ENCODE measurements at regions not wholly inside any gene's neighbourhood (a gene's known extent, or its start where the extent isn't known, plus 50 kb on each side); places are given as distances from the start of the nearest gene placed in this dataset.

- no peak for DNase-seq (ENCODE audit: low spot score)
Measured at GRCh38 chr10:2728087-2728486, 339.3 kb upstream of the PFKP start.

- no peak for DNase-seq (ENCODE audit: low spot score)
Measured at GRCh38 chr10:2716596-2716995, 350.8 kb upstream of the PFKP start.

DNA sequence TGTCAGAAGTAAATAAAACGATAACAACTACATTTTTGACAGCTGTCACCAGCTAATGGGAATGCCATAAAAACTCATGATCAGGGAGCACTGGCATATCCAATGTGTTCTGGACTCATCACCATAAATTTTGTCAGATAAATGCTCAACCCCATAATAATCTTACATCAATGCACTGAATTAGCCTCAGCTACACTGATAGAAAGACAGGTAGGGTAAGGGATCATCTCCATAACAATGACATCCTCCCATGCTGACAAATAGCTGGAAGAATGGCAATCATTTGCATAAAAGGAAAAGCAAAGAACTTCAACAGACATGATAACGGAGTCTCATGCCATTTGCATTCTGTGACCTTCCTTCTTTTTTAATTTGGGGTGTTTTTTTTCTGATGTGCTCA lies 352.8 kb upstream of the PFKP start:
- no peak for DNase-seq (ENCODE audit: low spot score)

DNA sequence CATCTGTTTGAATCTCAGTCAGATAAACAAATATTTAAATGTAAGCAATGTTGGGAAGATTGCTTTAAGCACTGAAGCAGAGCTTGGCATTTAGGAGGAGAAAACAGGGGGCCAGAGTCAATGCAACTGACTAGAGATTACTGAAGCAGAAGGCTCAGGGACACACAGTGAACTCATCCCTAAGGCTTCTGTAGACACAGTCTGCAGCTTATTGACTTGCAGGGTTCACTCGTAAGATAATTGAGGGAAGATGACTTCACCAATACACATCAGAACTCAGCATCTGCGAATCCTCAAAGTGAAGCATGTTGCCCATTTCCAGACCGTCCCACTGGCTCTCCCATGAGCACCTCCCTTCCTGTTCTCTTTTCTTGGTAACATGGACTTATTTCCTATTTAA lies 363.4 kb upstream of the PFKP start:
- no peak for DNase-seq (ENCODE audit: low spot score)

GRCh38 chr10:2701802-2702201 lies 365.5 kb upstream of the PFKP start:
- no peak for DNase-seq (ENCODE audit: low spot score)

GRCh38 chr10:2700626-2701305 lies 366.6 kb upstream of the PFKP start:
- no peak for DNase-seq (ENCODE audit: low spot score)

GRCh38 chr10:2688958-2689357 lies 378.4 kb upstream of the PFKP start:
- no peak for DNase-seq (ENCODE audit: low spot score)

- DNase-seq (ENCODE audit: low spot score): no peak
Measured at GRCh38 chr10:2686691-2687090, 380.7 kb upstream of the PFKP start.

GRCh38 chr10:2682491-2682890 lies 384.9 kb upstream of the PFKP start:
- DNase-seq (ENCODE audit: low spot score): no peak

DNA sequence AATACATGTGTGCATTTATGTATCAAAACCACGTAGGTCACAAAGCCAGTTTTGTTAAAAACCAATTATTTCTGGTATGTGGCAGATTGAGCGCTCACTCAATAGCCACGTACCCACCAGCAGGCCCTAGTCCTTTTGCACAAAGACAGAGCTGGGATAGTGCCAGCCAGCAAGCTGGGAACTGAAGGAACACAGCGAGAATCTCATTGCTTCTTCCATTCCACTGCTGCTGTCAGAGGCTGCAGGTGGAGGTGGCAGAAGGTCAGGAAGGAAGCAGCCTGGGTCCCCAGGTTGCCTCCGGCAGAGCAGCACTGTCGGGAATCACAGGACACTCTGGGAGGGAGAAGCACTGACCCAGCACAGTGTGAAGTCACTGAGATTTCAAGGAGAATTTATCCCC lies 385.5 kb upstream of the PFKP start:
- no peak for DNase-seq (ENCODE audit: low spot score)

GRCh38 chr10:2680821-2681220 lies 386.5 kb upstream of the PFKP start:
- no peak for DNase-seq (ENCODE audit: low spot score)

DNA sequence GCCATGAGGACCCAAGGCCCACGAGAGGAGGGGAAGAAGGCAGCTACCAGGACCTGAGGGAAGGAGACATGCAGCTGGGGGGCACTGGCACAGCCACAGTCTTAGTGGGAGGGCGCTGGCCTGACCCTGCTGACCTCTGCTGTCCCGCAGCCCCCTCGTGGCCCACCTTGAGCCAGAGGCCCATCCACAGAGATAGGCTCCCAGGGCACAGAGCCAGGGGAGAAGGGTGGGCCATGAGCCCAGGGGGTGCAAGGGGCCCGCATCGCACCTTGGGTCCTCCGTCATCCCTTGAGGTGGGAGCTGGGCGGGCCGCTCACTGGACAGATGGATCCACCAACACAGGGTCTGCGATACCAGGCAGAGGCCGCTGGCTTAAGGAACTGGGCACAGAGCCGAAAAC lies 387.7 kb upstream of the PFKP start:
- DNase-seq (ENCODE audit: low spot score): no peak

DNA sequence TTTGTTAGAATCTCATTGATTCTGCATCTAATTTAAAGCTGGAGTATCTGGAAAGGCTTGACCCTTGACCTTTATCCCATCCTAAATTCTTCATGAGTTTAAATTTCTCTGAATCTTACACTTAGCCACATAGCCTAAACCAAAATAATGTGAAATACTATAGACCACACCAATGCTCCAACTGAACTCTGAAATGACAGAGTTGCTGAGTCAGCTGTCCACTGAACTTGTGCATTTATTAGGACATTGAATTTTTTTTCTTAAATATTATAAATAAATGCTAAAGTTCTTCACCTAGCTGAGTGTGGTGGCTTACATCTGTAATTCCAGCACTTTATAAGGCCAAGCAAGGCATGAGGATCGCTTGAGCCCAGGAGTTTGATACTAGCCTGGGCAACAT lies 390.9 kb upstream of the PFKP start:
- DNase-seq (ENCODE audit: low spot score): no peak

DNA sequence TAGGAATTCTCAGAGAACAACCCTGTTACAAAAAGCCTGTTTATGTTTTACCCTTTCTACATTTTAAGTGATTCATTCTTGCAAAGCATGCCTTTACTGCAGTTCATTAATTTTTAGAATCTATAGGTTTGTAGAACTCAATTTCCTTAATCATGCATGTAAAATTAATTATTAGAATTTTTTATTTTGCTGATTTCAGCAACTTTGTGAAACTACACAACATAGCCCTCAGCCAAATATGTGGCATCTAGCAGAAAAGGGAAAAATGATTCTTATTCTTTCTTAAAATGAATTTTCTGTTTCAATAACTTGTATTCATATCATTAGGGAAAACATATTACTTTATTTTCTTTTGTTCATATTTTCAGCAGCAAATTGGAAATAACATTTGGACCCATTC lies 392.9 kb upstream of the PFKP start:
- no peak for DNase-seq (ENCODE audit: low spot score)

DNA sequence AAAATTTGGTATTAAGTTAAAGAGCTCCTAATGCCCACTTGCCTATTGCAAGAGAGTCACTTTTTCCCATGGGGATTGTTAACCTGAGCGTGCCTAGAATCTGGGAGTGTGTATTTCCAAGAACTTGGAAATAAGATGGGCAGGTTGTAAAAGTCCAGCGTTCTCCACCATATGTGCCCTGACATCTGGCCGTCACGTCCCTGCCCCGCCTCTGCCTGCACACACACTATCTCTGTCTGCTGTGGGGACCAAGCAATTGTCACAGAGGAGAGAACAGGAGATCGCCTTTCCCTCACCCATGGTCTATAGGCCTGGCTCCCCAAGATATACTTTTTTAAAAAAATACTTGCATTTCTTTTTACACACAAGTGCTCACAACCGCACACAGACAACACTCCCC lies 396.5 kb upstream of the PFKP start:
- DNase-seq (ENCODE audit: low spot score): no peak

DNA sequence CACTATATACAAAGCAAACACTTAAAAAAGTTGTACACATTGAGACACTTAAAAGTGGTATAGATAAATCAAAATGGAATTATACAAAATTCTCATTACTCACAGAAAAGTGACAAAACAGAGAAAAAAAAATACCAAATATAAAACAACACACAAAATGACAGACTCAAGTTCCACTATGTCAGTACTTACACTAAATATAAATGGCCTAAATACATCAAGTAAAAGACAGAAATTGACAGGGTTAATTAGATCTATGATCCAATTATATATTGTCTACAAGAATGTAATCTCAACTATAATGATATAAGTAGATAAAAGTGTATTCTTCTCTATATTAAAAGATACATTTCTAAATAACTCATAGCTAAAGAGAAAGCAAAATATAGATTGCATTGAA lies 401.6 kb upstream of the PFKP start:
- DNase-seq (ENCODE audit: low spot score): no peak

GRCh38 chr10:2660276-2660675 lies 407.1 kb upstream of the PFKP start:
- no peak for DNase-seq (ENCODE audit: low spot score)

DNA sequence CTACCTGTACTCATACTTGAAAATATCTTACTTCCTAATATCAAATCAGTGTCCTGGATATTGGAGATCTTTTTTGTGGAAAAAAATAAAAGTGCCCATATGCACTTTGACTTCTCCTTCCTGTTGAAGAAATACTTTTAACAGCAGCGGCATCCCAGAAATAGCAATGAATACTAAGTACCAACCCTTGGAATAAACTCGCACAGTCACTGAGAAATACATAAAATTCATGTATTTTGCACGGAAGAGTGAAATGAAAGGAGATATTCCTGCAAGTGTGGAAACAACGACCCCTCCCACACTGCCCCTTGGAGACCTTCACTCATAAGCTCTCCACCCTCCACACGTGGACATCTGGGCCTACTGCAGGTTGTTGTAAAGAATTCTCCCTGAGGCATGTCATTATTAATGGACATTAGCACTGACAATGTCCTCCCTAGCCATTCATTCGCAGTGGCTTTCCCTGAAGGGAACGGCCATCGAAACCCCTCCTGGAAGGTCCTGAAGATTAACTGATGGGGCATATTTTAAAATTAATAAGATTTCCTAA lies 407.6 kb upstream of the PFKP start:
- DNase-seq (ENCODE audit: low spot score): no peak

GRCh38 chr10:2658780-2659179 lies 408.6 kb upstream of the PFKP start:
- DNase-seq (ENCODE audit: low spot score): no peak

GRCh38 chr10:2650328-2650727 lies 417.0 kb upstream of the PFKP start:
- no peak for DNase-seq (ENCODE audit: low spot score)

- DNase-seq (ENCODE audit: low spot score): no peak
Measured at GRCh38 chr10:2641028-2641427, 426.3 kb upstream of the PFKP start.

DNA sequence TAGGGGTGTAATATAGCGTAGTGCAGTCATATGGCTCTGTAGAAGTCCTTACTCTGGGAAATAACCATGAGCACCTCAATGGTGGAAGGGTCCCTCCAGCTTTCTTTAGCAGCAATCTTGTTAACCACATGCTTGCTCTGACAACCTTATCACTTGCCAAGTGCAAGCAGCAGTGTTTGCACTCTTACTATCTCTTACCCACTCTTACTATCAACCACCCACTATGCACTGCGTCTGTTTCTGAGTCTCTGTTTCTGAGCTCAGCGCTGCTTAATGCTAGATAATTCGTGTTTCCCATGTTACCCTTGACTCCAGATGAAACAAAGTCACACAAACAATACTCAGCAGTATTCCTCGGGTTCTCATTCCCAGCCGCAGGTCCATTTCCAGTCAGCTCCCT lies 433.7 kb upstream of the PFKP start:
- DNase-seq (ENCODE audit: low spot score): no peak

GRCh38 chr10:2631557-2632205 lies 435.7 kb upstream of the PFKP start:
- DNase-seq (ENCODE audit: low spot score): no peak

DNA sequence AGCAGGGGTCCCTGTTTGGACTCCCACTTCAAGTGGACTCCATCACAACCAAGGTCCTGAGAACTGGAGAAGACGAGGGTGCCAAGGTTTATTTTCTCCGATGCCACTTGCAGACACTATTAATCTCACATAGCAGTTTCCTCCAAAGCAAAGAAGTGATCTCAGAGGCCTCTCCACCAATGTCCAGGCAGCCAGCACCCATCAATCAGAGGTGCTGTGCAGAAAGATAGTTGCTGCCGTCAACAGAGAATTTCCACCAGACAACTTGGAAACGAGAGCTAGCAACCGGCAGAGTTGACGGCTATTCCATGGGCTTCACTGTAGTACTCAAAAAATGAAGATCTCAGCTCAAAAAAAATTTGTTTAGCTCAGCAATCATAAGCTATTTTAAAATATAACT lies 438.6 kb upstream of the PFKP start:
- DNase-seq (ENCODE audit: low spot score): no peak
